BJ (cell line): ENCODE measurements at regions not wholly inside any gene's neighbourhood (a gene's known extent, or its start where the extent isn't known, plus 50 kb on each side); places are given as distances from the start of the nearest gene placed in this dataset.
"Not testable (repeated sequence)": the region's sequence is repeated elsewhere in the genome, so short reads cannot be mapped to it uniquely, and the experiment has no call there.

Experiments
- CTCF ChIA-PET: fragments of 350-600 bp; formaldehyde crosslinking; extraction: SDS; loops from one replicate; lab custom pipeline; 2021; ENCODE audit warnings: antibody characterized with exemption, inconsistent platforms; lab: Yijun Ruan, JAX
- POLR2A ChIA-PET: fragments of 300-600 bp; sonication (Branson Sonifier 250); formaldehyde crosslinking; extraction: SDS; loops from one replicate; lab custom pipeline; 2021; ENCODE audit warnings: antibody characterized with exemption; lab: Charles Lee
- DNase-seq: peaks from one replicate; pipeline ENCODE4 v3.0.0-alpha.2; 2011; ENCODE audit warnings: low read depth
- H3K27me3 ChIP-seq: 2 replicates; pipeline ENCODE4 v1.6.0; 2011; ENCODE audit warnings: low read length; ENCODE audit not compliant: control insufficient read depth, insufficient read depth
- H3K36me3 ChIP-seq: 2 replicates; pipeline ENCODE4 v1.5.1; 2011; ENCODE audit warnings: low read length; ENCODE audit not compliant: control insufficient read depth, insufficient read depth
- H3K4me3 ChIP-seq: 2 replicates; pipeline ENCODE4 v1.5.1; 2011; ENCODE audit warnings: low read depth, mild to moderate bottlenecking, control low read depth, low read length
- TF ChIP-seq, protein P1 (sequence below): IDR thresholded peaks from 2 replicates; pipeline ENCODE4 v1.5.1; 2011; ENCODE audit warnings: low read depth, mild to moderate bottlenecking, control low read depth, inconsistent platforms, low read length, moderate library complexity; ENCODE audit not compliant: insufficient read depth

DNA sequence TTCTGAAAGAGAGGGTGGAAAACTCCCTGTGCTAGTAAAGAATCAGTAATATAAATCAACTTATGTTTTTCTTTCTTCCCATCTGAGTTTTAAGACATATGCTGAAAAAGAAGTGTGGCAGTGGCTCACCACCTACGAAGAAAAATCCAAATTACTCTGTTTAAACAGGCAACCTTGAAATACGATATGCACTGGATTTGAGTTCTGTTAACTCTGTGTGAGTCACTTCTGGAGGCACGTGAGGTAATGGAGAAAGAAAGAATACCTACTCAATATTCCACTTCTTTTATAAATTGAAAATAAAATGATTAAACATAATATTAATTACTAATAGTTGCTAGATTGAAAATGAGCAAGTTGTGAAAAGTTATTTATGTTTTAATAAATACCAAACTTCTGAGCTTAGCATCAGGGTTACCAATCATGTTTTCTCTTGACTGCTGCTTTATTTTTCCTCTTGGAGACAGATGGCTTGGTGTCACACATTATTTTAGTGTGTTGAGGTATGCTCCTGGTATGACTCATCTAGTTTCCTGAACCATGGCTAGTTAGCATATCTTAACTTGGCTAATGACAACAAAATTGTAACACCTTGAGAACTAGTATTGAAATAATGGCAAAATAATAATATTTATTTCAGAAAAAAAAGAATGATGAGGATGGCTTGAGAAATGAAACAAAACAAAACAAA is 1705.5 kb upstream of the PIK3C3 start:
- H3K4me3 ChIP-seq: no peak overlapping the region
- H3K27me3 ChIP-seq: no peaks in the 10 kb centered on the region
- H3K36me3 ChIP-seq: no peaks in the 10 kb centered on the region
- CTCF ChIA-PET: no interaction called here
- no peak for DNase-seq
- POLR2A ChIA-PET: no interaction called here
- TF ChIP-seq, protein P1, sequence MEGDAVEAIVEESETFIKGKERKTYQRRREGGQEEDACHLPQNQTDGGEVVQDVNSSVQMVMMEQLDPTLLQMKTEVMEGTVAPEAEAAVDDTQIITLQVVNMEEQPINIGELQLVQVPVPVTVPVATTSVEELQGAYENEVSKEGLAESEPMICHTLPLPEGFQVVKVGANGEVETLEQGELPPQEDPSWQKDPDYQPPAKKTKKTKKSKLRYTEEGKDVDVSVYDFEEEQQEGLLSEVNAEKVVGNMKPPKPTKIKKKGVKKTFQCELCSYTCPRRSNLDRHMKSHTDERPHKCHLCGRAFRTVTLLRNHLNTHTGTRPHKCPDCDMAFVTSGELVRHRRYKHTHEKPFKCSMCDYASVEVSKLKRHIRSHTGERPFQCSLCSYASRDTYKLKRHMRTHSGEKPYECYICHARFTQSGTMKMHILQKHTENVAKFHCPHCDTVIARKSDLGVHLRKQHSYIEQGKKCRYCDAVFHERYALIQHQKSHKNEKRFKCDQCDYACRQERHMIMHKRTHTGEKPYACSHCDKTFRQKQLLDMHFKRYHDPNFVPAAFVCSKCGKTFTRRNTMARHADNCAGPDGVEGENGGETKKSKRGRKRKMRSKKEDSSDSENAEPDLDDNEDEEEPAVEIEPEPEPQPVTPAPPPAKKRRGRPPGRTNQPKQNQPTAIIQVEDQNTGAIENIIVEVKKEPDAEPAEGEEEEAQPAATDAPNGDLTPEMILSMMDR: no peak

DNA sequence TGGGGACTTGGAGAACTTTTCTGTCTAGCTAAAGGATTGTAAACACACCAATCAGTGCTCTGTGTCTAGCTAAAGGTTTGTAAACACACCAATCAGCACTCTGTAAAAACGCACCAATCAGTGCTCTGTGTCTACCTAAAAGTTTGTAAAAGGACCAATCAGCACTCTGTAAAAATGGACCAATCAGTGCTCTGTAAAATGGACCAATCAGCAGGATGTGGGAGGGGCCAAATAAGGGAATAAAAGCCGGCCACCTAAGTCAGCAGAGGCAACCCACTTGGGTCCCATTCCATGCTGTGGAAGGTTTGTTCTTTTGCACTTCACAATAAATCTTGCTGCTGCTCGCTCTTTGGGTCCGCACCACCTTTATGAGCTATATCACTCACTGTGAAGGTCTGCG is 1709.4 kb upstream of the PIK3C3 start:
- H3K4me3 ChIP-seq, H3K36me3 ChIP-seq, POLR2A ChIA-PET, H3K27me3 ChIP-seq, DNase-seq, CTCF ChIA-PET: not testable (repeated sequence)

DNA sequence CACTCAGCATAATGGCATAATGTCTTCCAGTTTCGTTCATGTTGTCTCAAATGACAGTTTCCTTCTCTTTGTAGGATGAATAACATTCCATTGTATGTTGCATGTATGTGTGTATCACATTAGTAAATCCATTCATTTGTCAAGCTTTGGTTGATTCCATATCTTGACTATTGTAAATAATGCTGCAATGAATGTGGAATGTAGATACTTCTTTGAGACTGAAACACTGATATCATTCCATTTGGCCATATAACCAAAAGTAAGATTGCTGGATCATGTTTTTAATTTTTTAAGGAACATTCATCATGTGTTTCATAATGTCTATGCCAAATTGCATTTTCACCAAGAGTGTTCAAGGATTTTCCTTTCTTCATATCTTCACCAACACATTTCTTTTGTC is 1711.4 kb upstream of the PIK3C3 start:
- TF ChIP-seq, protein P1: no peak
- ChIA-PET POLR2A (no interaction called here), CTCF (no interaction called here)
- Histone ChIP-seq H3K27me3 (no peaks in the 10 kb centered on the region), H3K4me3 (no peak overlapping the region), H3K36me3 (no peaks in the 10 kb centered on the region)
- no peak for DNase-seq

DNA sequence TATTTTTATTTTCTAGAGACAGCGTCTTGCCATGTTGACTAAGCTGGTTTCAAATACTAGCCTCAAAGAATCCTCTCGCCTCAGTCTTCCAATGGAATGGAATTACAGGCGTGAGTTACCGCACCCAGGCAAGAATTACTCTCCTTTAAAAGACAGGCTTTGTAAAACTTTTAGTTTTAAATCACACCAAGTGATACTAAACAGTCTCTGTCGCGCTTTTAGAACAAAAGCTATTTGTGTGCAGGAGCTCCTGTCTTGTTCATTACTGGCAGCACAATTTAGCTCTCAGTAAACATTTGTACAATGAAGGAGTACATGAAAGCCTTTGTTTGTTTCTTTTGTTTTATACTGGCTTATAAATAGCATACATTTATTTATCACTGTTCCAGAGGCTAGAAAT is 1719.2 kb upstream of the PIK3C3 start:
- POLR2A ChIA-PET: no interaction called here
- TF ChIP-seq, protein P1: no peak
- Histone ChIP-seq H3K27me3 (no peaks in the 10 kb centered on the region), H3K4me3 (no peak overlapping the region), H3K36me3 (no peaks in the 10 kb centered on the region)
- CTCF ChIA-PET: no interaction called here
- DNase-seq: no peak

DNA sequence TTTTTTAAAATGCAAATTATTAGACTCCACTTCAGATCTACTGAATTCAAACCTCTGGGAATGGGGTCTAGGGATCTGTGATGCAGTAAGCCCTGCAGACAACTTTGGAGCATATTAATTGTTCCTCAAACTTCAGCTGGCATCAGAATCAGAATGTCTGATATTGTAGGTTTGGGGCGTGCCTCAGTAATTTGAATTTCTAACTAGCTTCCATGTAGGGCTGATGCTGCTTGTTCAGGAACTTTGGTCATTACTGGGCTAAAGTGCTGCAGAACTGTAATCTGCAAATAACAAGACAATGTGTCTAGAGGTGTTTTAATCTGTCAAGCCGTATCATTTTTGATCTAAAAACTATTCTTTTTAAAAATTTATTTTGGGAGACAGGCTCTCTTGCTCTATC is 1719.7 kb upstream of the PIK3C3 start:
- no peak overlapping the region for H3K4me3 ChIP-seq
- no peak for DNase-seq
- no peaks in the 10 kb centered on the region for H3K27me3 ChIP-seq
- POLR2A ChIA-PET: no interaction called here
- CTCF ChIA-PET: no interaction called here
- H3K36me3 ChIP-seq: no peaks in the 10 kb centered on the region
- TF ChIP-seq, protein P1: no peak
